ENCODE measurements at regions not wholly inside any gene's neighbourhood (a gene's known extent, or its start where the extent isn't known, plus 50 kb on each side); places are given as distances from the start of the nearest gene placed in this dataset.
"Not testable (repeated sequence)": the region's sequence is repeated elsewhere in the genome, so short reads cannot be mapped to it uniquely, and the experiment has no call there.

DNA sequence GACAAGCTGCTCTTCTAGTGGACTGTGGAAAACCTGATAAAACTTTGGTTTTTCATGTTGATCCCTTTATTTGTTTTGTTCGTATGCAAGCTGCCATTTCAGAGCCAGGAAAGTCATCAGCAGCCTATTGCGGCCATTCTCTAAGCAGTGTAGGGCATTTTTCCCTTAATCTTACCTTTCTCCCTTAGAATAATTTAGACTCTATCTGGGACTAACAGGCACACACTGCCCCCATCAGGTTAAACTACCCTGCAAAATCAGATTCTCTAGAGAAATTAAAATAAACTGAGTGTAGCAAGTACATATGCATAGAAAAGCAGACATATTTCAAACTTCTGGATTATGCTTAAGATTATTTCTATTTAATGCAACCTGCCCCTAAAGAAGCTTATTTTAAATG is 347.5 kb downstream of the METTL4 start:
- peak; percentile 11 for DNase-seq (ENCODE audit: low spot score)

DNA sequence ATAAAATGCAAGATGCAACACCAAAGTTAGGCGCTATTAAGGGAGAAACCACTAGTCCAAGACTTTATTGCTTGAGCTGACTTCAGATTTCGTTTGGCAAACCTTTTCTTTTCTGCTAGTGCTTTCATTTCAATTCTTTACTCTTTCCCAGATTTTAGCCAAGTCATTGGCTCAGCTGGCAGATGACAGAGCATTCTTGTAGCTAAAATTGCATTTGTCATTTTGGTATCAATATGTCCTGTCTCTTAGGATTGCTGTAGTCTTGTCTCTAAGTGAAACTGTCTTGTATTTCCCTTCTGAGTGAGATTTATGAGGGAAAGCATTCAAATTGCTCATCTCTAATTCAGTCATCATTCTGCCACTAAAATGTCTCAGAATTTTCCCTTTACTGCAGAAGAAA is 335.1 kb downstream of the METTL4 start:
- DNase-seq (ENCODE audit: low spot score), result no peak

DNA sequence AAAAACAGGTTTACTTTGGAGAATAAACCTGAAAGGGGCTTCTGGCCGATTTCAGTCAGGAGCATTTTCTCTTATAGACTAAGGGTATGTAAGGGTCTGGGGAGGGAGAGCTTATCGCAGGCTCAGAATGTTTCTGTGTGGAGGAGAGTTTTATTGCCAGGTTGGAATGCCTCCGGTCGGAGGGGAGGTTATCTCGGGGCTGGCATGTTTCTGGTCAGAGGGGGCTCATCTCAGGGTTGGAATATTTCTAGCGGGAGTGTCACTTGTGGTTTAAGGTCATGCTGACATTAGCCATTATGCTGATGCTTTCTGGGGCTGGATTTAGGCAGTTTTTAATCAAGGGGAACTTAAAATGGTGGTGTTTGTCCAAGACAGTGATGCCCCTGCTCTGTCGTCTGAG is 333.6 kb downstream of the METTL4 start:
- DNase-seq (ENCODE audit: low spot score), result no peak

DNA sequence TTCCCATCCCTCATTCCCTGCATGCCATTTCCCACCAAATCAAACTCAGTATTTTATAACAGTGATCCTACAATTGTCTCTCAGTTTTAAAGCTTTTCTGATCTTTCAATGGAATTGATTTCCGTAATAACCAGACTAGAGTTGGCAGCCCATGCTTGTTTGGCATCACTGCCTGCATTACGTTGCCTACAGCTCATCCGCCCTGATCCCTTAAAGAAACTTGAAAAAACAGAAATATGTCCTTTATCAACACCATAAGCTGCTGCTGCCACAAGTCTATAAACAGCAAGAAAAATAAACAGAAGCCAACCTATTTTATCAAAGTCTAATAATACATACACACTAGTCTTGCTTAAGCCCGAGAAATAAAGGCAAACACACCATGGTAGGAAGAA is 331.0 kb downstream of the METTL4 start:
- DNase-seq (ENCODE audit: low spot score), result no peak

DNA sequence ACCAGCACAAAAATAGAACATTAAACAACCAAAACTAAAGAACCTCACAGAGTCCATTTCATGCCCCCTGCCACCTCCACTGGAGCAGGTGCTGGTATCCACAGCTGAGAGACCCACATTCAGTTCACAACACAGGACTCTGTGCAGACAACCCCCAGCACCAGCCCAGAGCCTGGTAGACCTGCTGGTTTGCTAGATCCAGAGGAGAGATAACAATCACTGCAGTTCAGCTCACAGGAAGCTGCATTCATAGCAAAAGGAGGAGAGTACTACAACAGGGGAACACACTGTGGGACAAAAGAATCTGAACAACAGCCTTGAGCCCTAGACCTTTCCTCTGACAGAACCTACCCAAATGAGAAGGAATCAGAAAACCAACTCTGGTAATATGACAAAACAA is 326.7 kb downstream of the METTL4 start:
- DNase-seq (ENCODE audit: low spot score), result no peak

DNA sequence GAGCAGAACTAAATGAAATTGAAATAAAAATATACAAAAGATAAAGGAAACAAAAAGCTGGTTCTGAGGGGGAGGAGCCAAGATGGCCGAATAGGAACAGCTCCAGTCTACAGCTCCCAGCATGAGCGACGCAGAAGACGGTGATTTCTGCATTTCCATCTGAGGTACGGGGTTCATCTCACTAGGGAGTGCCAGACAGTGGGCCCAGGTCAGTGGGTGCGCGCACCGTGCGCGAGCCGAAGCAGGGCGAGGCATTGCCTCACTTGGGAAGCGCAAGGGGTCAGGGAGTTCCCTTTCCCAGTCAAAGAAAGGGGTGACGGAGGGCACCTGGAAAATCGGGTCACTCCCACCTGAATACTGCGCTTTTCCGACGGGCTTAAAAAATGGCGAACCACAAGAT is 324.2 kb downstream of the METTL4 start:
- DNase-seq (ENCODE audit: low spot score), result not testable (repeated sequence)

DNA sequence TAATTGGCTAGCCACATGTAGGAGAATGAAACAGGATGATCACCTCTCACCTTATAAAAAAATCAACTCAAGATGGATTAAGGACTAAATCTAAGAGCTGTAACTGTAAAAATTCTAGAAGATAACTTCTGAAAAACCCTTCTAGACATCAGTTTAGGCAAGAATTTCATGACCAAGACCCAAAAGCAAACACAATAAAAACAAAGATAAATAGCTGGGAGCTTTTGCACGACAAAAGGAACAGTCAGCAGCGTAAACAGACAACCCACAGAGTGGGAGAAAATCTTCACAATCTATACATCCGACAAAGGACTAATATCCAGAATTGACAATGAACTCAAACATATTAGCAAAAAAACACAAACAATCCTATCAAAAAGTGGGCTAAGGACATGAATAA is 316.3 kb downstream of the METTL4 start:
- no peak for DNase-seq (ENCODE audit: low spot score)

DNA sequence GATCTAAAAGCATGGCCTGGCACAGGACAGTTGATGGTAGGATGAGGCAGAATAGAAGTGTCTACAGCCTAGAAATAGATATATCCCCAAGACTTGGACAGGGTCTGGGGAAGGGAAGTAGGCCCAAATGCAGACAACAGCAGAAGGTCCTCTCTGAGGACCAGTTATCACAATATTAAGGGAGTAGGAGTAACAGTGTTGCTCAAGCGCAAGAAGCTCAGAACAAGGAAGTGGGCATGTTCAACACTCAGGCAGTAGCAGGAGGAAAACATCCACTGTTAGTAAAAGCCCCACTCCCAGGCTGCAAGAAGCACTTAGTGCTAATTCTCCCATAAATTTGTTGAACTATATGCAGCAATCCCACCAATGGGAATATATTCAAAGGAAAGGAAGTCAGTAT is 314.7 kb downstream of the METTL4 start:
- DNase-seq (ENCODE audit: low spot score), result no peak

DNA sequence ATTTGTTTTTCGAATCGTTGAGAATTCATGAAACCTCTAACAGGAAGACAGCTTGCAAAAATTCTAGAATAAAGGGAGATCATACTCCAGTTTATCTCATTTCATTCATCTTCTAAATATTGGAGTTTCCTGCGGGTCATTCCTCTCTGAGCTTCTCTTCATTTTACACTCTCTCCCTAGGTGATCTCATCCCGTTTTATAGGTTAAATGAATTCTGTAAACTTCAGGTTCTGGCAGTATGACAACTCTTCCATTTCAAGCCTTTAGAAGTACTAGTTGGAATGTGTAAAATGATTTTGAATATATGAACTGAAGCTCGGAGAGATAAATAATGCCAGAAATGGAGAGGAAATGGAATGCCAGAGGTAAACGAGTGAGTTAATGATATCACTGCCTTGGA is 312.4 kb downstream of the METTL4 start:
- DNase-seq (ENCODE audit: low spot score), result no peak

DNA sequence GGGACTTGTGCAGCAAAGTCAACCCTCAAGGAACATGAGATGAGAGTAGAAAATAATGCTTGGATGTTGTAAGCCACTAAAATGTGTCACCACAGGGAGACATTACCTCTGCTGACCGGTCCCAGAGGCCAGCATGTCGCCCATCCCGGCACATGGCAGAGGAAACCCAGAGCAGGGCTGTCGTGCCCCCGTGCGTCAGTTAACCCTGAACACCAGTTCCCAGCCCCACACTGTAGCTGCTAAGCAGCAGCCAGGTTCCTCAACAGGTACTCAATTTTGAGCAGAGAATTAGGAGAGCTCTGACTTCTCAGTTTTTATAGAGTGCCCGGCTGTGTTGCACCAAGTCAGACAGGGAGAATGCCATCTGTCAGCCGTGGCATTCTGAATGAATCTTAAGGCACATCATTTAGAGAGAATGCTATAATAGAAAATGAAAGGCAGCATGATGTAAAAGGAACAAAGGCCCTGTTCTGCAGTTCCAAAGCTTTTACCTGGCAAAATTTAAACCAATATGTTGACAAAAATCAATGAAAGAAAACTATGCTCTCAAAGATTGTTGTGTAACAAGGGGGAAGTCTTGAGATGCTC is 307.9 kb downstream of the METTL4 start:
- DNase-seq (ENCODE audit: low spot score), result no peak

DNA sequence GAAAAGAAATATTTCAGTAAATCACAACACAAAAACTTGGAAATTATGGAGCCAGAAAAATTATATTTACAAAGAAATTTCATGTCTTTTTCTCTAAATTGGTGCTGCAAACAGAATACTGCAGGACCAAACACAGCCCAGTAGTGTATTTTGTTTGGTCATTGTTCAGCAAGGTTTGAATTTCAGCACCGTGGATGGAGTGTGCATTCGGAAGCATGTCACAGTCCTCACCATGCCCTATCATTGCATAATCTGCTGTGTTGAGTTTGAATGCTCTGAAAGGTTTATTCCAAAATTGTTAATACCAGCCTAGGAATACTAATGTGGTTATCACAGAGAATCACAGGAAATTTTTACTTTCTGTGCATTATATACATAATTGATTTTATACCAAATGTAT is 296.7 kb downstream of the METTL4 start:
- DNase-seq (ENCODE audit: low spot score), result no peak

DNA sequence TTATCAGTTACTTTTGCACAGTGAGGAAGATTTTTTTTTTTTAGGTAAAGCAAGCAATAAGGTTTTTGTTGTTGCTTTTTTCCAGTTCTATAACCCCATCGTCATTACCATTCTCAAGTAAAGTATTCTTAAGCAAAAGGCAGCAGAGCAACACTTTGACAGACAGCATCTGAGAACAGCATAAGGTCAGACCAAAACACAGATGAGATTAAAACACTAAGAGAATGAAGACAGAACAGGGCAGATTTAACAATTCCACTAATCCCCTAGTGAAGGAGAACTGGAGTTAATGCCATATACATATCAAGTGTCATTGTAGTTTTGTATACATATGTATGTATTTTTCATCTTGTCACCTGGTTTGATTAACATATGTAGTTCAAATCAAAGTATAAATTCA is 290.2 kb downstream of the METTL4 start:
- DNase-seq (ENCODE audit: low spot score), result no peak

DNA sequence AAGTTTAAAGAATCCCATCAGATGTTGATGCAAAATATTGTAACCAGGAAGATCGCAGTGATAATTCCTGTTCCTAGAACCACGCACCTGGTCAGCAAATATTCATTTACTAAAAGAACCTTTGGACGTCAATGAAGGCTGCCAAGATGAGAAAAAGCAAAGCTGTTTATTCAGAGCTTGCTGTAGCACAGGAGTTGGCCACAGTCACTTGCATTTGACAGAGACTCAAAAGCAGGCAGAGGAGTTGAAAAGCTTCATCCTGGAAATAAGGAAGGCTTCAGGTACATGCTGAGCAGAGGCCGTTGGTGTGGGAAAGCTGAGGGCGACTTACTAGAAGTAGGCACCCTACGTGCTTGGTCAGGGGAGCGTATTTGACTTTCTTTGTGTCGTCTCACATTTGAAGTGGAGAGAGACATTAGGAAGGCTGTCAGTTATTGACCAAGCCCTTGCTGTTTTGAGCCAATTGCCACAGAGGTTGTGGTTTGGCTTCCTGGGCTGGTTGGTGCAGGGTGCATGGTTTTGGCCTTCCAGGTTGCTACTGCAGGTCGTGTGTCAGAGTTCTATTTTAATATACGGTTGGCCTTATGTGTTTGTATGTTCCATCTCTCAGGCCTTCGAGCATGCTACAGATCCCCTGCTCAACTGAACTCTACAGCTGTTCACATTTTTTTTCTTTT is 289.6 kb downstream of the METTL4 start:
- DNase-seq (ENCODE audit: low spot score), result no peak

DNA sequence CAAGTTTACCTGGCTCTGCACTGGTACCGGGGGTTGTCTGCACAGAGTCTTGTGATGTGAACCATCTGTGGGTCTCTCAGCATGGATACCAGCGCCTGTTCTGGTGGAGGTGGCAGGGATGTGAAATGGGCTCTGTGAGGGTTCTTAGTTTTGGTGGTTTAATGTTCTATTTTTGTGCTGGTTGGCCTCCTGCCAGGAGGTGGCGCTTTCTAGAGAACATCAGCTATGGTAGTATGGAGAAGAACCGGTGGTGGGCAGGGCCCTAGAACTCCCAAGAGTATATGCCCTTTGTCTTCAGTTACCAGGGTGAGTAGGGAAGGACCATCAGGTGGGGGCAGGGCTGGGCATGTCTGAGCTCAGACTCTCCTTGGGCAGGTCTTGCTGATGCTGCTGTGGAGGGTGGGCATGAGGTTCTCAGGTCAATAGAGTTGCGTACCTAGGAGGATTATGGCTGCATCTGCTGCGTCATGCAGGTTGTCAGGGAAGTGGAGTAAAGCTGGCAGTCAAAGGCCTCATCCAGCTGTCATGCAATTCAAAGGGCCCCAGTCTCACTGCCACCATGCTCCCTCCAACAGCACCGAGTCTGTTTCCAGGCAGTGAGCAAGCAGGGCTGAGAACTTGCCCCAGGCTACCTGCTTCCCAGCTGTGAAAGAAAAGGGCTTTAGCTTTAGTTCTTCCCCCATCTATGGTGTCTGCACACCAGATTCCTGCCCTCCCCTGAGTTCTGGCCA is 278.0 kb downstream of the METTL4 start:
- DNase-seq (ENCODE audit: low spot score), result no peak

DNA sequence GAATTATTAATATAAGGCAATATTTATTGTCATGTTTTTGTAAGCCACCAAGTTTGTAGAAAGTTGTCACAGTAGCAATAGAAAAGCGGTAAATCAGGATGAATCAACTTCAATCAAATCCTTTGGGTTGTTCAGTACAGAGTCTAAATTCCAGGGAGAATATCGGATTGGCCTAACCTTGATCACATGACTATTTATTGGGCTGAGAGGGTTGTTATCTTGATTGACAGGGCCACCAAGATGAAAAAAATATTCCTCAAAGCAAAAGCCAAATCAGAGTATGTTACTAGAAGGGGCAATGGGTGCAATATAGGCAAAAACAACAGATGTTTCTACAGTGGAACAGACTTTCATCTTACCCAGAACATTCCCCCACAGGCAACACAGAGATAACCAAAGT is 270.0 kb downstream of the METTL4 start:
- DNase-seq (ENCODE audit: low spot score), result no peak

DNA sequence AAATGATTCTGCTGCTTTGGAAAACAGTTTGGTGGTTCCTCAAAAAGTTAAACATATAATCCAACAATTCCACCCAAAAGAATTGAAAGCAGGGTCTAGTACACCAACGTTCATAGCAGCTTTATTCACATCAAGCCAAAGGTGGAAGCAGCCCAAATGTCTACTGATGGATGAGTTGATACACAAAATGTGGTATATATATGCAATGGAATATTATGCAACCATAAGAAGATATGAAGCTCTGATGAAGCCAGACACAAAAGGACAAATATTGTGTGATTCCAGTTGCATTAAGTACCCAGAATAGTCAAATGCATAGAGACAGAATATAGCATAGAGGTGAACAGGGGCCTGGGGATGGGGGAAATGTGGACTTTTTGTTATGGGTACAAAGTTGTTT is 269.3 kb downstream of the METTL4 start:
- no peak for DNase-seq (ENCODE audit: low spot score)

DNA sequence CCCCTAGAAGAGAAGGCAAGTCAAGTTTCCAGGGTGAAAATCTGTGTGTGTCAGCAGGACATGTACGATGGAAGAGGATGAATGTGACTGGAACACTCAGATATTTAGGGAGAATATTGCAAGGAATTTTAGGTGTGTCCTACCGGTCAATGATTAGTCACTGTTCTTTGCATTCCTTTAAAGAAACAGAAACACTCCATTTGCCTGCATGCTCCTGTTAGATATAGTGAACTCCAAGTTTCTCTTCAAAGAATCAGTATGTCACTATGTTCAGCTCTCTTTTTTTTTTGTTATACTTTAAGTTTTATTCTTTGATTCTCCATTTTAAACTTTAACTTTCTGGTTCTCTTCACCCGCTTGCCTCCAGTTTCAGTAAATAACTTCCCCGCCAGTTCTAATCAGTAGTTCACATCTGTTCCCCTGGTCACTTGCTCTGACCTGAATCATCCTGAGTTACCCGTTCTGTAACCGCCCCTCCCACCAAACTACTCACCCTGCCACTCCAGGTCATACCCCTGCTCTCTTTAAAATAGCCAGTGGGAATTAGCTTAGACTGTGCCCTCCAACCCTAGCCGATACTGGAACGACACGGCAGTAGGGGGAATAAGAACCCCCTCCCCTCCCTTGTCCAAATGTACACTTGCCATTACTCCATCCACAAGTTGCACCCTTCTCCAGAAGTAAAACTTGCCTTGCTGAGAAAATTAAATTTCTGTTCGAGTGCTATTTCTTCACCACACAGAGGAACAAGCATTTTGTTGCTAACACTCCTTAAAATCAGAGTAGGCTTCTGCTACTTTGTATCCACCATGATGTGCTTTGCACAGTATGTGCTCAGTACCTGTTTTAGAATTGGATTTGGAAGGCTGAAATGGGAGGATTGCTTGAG is 268.4 kb downstream of the METTL4 start:
- DNase-seq (ENCODE audit: low spot score), result peak; percentile 76

DNA sequence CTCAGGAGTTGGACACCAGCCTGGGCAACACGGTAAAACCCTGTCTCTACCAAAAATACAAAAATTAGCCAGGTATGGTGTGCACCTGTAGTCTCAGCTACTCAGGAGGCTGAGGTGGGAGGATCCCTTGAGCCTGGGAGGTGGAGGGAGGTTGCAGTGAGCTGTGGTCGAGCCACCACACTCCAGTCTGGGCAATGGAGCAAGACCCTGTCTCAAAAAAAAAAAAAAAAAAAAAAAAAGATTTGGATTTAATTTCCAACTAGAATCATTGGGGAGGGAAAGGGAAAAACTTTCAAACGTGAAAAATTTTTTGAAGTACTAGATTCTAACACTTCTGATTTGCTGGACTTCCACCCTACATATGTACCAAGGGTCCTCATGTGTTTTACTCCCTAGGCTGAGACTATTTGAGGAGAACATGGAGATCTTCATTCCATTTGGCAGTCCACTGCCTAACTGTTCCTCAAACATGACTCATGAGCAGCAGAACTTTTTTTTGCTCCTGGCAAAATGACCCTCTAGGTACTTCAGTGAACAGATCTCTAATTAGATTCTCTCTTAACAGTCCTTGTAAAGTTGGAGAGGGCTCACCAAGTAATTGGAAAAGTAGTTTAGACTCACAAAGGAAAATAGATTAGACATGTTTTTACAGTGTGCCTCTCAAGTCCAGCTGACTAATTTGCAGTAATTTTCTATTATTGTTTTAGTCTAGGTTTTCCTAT is 267.6 kb downstream of the METTL4 start:
- peak; percentile 50 for DNase-seq (ENCODE audit: low spot score)

DNA sequence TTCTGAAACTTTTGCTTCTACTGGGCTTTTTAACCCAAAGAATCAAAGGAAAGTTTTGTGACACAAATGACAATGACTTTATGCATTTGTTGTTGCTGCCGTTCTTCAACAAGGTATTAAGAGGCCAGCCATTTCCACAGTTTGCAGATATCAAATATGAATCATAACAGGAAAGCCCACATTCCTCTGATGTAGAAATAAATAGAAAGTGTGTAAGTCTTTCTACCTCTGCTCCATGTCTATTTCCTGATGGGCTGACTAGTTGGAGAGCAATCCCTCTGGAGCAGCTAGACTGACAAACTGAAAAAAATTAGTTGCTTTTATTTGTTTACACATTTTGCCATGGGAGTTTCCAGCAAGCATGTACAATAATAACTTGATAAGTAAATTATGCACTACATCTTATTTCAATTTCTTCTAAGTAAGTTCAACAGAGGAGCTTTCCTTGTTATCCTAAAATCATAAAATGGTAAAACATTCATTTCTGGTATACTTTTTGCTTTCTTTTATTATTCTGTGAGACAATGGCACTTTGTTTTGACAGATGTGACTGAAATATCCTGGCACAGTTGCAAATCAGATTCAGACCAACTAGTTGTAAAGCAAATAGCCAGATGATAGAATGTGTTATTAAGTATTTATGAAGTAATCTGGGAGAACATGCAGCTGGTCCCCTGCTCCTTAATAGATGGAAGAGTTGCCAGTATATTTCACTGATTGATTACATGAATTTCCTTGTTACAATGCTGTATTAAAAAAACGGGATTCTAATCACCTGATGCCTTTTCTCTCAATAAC is 266.7 kb downstream of the METTL4 start:
- peak; percentile 83 for DNase-seq (ENCODE audit: low spot score)

DNA sequence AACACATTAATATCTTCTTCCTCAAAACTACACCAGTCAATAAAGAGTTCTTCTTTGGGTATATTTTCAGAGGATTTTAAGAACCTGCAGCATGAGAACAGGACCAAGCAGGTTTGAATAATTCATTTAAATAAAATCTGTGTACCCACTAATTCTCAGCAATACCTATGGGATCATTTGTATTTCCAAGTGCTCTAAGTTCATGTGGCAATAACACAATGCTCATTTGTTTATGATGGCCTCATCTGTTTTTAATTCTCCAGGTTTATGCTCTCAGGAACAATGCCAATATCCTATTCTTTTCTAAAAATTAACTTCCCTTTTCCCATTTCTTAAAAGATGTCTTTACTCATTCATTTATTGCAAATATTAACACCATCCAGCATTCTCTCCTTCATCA is 264.7 kb downstream of the METTL4 start:
- DNase-seq (ENCODE audit: low spot score), result no peak

DNA sequence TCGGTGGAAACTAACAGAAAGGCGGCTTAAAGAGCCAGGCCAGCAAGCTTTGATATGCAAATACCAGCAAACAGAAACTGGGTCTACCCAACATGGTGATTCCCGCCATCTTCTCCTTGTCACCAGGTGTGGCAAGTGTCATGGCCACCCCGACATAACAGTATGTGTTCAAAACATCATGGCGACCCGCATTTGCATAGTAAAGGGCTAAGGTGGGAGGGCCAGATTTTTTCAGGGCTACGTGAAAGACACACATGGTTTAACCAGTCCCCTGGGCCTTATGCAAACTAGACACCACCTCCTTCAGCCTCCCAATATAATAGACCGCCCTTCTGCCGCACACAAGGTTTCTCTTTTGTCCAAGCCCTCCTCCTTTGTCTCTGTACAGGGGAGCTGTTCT is 260.4 kb downstream of the METTL4 start:
- DNase-seq (ENCODE audit: low spot score), result no peak
